Esophagus squamous epithelium (tissue), 5 donors: ENCODE measurements at regions not wholly inside any gene's neighbourhood (a gene's known extent, or its start where the extent isn't known, plus 50 kb on each side); places are given as distances from the start of the nearest gene placed in this dataset.

ENCODE experiments used
- DNase-seq: peaks from one replicate; lab custom pipeline; 2025; lab: John Stamatoyannopoulos, UW
- H3K27ac ChIP-seq, 4 donors: fragments of 200-600 bp; sonication (generic); one replicate each; pipeline ENCODE4 v1.5.1; 2016 to 2019; ENCODE audit warnings: mild to moderate bottlenecking in 1 of 4
- H3K27me3 ChIP-seq, 4 donors: fragments of 200-600 bp; sonication (generic); 1 replicate in 3 of 4; 2 replicates in 1 of 4; pipeline versions ENCODE4 v1.5.1 to v1.6.0; 2017 to 2021; ENCODE audit warnings: antibody characterized with exemption in 1 of 4
- H3K36me3 ChIP-seq, 3 donors: fragments of 200-600 bp; sonication (generic); one replicate each; pipeline ENCODE4 v1.5.1; 2016 to 2019
- H3K4me1 ChIP-seq, 3 donors: fragments of 200-600 bp; sonication (generic); one replicate each; pipeline ENCODE4 v1.5.1; 2017 to 2019
- H3K4me3 ChIP-seq, 4 donors: fragments of 200-600 bp; sonication (generic); 1 replicate in 3 of 4; 2 replicates in 1 of 4; pipeline ENCODE4 v1.5.1; 2016 to 2019; ENCODE audit warnings: mild to moderate bottlenecking in 2 of 4, moderate library complexity in 1 of 4
- H3K9me3 ChIP-seq, 3 donors: fragments of 200-600 bp; sonication (generic); one replicate each; pipeline ENCODE4 v1.5.1; 2016 to 2019
- POLR2A ChIP-seq, 4 donors: fragments of 450-650 bp; IDR thresholded peaks; one replicate each; pipeline ENCODE4 v1.6.1; 2017; ENCODE audit warnings: antibody characterized with exemption in 4 of 4, mild to moderate bottlenecking in 4 of 4, moderate library complexity in 3 of 4
- WGBS, 2 donors: methylation state at CpG; one replicate each; pipeline ENCODE4 v1.1.5; 2018; 5-methylcytosine and 5-hydroxymethylcytosine counted together
- intact Hi-C: fragments of 100-400 bp; cut with DNase I; formaldehyde crosslinking; loops from one replicate; pipeline ENCODE4 v1.15.0; 2022
- TF ChIP-seq, protein P1 (sequence below), 6 experiments: fragments of 450-650 bp in 4 of 6; fragments of 200-600 bp in 2 of 6; sonication (generic) in 2 of 6; IDR thresholded peaks; one replicate each; pipeline ENCODE4 v1.5.1; 2016 to 2019; ENCODE audit warnings: antibody characterized with exemption in 6 of 6, mild to moderate bottlenecking in 4 of 6, moderate library complexity in 4 of 6
- donor health status: DM: yes; HTN: yes; CAD: no.

DNA sequence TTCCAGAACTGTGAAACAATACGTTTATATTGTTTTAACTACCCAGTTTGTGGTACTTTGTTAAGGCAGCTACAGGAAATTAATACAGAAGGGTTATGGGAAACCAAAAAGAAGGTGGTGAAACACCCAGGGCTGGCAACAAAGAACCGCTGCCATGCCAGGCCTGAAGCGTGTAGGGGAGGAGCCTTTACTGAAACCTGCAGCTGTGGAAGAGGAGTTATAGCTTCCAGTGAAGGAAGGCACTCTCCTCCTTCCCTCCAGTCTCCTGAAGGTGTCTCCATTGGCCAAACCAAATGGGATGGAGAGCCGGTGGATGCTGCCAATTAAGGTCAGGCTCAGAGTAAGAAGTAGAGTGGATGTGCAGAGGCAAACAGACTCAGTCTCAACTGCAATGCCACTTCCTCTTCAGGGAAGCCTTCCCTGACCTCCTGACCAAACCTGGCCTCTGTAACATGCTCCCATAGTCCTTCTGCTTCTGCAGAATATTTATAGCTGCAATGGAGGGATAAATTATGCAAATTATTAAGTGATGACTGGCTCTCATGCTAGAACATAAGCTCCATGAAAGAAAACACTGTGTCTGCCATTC, 168.3 kb downstream of the DAD1 start:
- no peak for TF ChIP-seq POLR2A (IDR thresholded peaks at IDR 0.05)
- TF ChIP-seq, protein P1, sequence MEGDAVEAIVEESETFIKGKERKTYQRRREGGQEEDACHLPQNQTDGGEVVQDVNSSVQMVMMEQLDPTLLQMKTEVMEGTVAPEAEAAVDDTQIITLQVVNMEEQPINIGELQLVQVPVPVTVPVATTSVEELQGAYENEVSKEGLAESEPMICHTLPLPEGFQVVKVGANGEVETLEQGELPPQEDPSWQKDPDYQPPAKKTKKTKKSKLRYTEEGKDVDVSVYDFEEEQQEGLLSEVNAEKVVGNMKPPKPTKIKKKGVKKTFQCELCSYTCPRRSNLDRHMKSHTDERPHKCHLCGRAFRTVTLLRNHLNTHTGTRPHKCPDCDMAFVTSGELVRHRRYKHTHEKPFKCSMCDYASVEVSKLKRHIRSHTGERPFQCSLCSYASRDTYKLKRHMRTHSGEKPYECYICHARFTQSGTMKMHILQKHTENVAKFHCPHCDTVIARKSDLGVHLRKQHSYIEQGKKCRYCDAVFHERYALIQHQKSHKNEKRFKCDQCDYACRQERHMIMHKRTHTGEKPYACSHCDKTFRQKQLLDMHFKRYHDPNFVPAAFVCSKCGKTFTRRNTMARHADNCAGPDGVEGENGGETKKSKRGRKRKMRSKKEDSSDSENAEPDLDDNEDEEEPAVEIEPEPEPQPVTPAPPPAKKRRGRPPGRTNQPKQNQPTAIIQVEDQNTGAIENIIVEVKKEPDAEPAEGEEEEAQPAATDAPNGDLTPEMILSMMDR (IDR thresholded peaks at IDR 0.05), result no peak
- Histone ChIP-seq H3K9me3 (no peaks in the 10 kb centered on the region), H3K36me3 (no peaks in the 10 kb centered on the region), H3K27me3 (no peaks in the 10 kb centered on the region), H3K27ac (no peak overlapping the region), H3K4me1 (no peaks in the 10 kb centered on the region), H3K4me3 (no peak overlapping the region)
- intact Hi-C loops, result no loop called here
- 62% methylated on average over 3 to 4 of the region's 4 CpGs for WGBS, 2 donors
- DNase-seq, result no peak

DNA sequence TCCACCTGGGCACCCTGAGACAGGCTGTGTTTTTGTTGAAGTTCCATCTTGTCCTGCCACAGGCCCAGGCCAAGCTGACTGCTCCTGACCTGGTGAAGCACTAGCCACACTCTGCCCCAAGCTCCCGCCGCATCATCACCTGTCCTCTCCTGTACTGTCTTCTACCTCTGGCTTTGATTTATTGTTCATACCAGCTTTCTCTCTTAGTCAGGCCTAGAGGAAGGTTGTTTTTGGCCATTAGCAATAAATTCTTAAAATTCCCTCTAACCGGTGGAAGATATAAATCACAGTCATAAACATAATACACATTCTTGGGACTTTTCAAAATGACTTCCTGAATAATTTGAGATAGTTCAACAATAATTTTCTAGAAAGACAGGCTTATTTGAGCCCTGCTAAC, 169.4 kb downstream of the DAD1 start:
- H3K4me1 ChIP-seq, result peaks cover 0 to 7% (median 0%) of the 10 kb centered on the region in 3 donors
- intact Hi-C loops, result no loop called here
- 56 to 64% methylated on average over 3 of the region's 3 CpGs for WGBS, 2 donors
- peaks cover 0 to 3% (median 0%) of the 10 kb centered on the region in 4 donors for H3K27me3 ChIP-seq
- H3K36me3 ChIP-seq, result no peaks in the 10 kb centered on the region
- TF ChIP-seq POLR2A (IDR thresholded peaks at IDR 0.05), result no peak
- TF ChIP-seq, protein P1 (IDR thresholded peaks at IDR 0.05), result no peak
- H3K27ac ChIP-seq, result no peak overlapping the region
- H3K4me3 ChIP-seq, result no peak overlapping the region
- no peaks in the 10 kb centered on the region for H3K9me3 ChIP-seq
- DNase-seq, result no peak

DNA sequence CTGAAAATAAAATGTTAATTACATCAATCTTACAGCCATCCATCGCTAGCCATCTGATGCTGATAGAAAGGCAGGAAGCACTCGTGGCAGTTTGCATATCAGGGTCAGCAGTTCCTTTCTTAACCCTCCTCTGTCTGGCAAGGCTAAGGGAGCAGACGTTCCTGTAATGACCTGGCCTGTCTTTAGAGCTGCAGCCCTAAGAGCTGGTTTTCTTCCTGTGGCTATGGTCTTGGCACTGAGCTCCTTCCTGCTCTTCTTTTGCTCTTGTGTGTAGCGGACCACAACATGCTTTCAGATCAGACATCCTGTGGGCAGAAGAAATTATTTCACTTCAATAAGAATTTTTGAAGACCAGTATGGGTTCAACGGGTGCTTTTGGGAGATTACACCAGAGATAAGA, 170.4 kb downstream of the DAD1 start:
- H3K4me3 ChIP-seq, result no peak overlapping the region
- TF ChIP-seq, protein P1 (IDR thresholded peaks at IDR 0.05), result no peak
- no peak for TF ChIP-seq POLR2A (IDR thresholded peaks at IDR 0.05)
- H3K4me1 ChIP-seq, result peaks cover 0 to 12% (median 0%) of the 10 kb centered on the region in 3 donors
- DNase-seq, result no peak
- intact Hi-C loops, result no loop called here
- no peaks in the 10 kb centered on the region for H3K36me3 ChIP-seq
- no peak overlapping the region for H3K27ac ChIP-seq
- H3K27me3 ChIP-seq, result peaks cover 0 to 4% (median 0%) of the 10 kb centered on the region in 4 donors
- WGBS, 2 donors, result 39 to 44% methylated on average over 3 to 4 of the region's 5 CpGs
- no peaks in the 10 kb centered on the region for H3K9me3 ChIP-seq

DNA sequence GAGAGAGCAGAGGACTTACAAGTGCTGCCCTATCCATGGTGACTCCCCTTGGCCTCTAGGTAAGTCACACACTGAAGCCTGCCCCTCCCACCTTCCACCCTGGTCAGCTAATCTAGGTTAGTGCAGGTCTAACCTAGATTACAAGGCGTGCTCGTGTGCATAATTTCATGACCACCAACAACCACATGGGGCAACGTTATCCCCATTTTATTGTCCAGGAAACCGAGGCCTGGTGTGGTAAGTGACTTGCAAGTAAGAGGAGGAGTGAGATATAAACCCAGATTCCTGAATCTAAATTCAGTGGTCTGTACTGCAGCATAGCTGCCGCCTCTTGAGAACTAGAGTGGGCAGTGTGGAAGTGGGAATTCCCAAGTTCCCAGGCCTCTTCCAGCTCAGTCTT, 171.1 kb downstream of the DAD1 start:
- Histone ChIP-seq H3K4me3 (no peak overlapping the region), H3K9me3 (no peaks in the 10 kb centered on the region), H3K4me1 (peaks cover 0 to 19% (median 3%) of the 10 kb centered on the region in 3 donors), H3K27me3 (peaks cover 0 to 4% (median 0%) of the 10 kb centered on the region in 4 donors), H3K36me3 (no peaks in the 10 kb centered on the region), H3K27ac (no peak overlapping the region)
- no peak for DNase-seq
- intact Hi-C loops, result no loop called here
- 84 to 86% methylated on average over 3 to 5 of the region's 5 CpGs for WGBS, 2 donors
- TF ChIP-seq POLR2A (IDR thresholded peaks at IDR 0.05), result no peak
- TF ChIP-seq, protein P1 (IDR thresholded peaks at IDR 0.05), result no peak

DNA sequence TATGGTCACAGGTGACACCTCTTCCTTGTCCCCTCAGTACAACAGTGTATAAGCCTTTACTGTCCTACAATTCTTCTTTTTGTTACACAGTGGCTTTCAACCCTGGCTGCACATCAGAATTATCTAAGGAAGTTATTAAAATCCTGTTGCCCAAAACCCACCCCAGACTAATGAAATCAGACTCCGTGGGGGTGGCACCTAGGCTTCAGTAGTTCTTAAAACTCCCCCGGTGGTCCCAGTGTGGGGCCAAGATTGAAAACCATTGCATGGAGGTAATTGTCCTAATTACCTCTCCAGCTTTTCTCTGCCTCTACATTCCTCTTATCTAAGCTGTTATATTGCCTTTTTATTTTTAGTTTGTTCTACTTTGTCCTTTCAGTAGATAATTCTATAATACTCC, 172.8 kb downstream of the DAD1 start:
- peaks cover 0 to 26% (median 4%) of the 10 kb centered on the region in 3 donors for H3K4me1 ChIP-seq
- peaks cover 0 to 4% (median 0%) of the 10 kb centered on the region in 4 donors for H3K27me3 ChIP-seq
- intact Hi-C loops, result no loop called here
- TF ChIP-seq POLR2A (IDR thresholded peaks at IDR 0.05), result no peak
- TF ChIP-seq, protein P1 (IDR thresholded peaks at IDR 0.05), result no peak
- H3K4me3 ChIP-seq, result no peak overlapping the region
- DNase-seq, result no peak
- H3K9me3 ChIP-seq, result no peaks in the 10 kb centered on the region
- no peak overlapping the region for H3K27ac ChIP-seq
- whole genome bisulfite sequencing, 2 donors, result 82 to 93% methylated on average over 2 of the region's 2 CpGs
- H3K36me3 ChIP-seq, result no peaks in the 10 kb centered on the region
